Nephron progenitor cell (in vitro differentiated cells): ENCODE measurements at regions not wholly inside any gene's neighbourhood (a gene's known extent, or its start where the extent isn't known, plus 50 kb on each side); places are given as distances from the start of the nearest gene placed in this dataset.

Experiments used
- DNase-seq: peaks from one replicate; pipeline ENCODE4 v3.0.0; 2021
- H3K27ac Mint-ChIP-seq: 2 replicates; pipeline ENCODE4 v1.8.0; 2021; ENCODE audit warnings: mild to moderate bottlenecking, moderate library complexity, mixed read lengths
- H3K27me3 Mint-ChIP-seq: 2 replicates; pipeline ENCODE4 v1.8.0; 2021; ENCODE audit warnings: mild to moderate bottlenecking, low read depth, mixed read lengths; ENCODE audit not compliant: poor library complexity
- H3K36me3 Mint-ChIP-seq: 2 replicates; pipeline ENCODE4 v1.8.0; 2021; ENCODE audit warnings: low read depth, mixed read lengths
- H3K4me1 Mint-ChIP-seq: 2 replicates; pipeline ENCODE4 v1.8.0; 2021; ENCODE audit warnings: mixed read lengths
- H3K4me3 Mint-ChIP-seq: 2 replicates; pipeline ENCODE4 v1.8.0; 2021; ENCODE audit warnings: mild to moderate bottlenecking, moderate library complexity, mixed read lengths
- H3K9me3 Mint-ChIP-seq: 2 replicates; pipeline ENCODE4 v1.8.0; 2021; ENCODE audit warnings: mild to moderate bottlenecking, moderate library complexity, mixed read lengths
- TF ChIP-seq, protein P1 (sequence below): fragments of 200-600 bp; sonication (generic); IDR thresholded peaks from 2 replicates; pipeline ENCODE4 v1.5.0; 2021; ENCODE audit warnings: antibody characterized with exemption

DNA sequence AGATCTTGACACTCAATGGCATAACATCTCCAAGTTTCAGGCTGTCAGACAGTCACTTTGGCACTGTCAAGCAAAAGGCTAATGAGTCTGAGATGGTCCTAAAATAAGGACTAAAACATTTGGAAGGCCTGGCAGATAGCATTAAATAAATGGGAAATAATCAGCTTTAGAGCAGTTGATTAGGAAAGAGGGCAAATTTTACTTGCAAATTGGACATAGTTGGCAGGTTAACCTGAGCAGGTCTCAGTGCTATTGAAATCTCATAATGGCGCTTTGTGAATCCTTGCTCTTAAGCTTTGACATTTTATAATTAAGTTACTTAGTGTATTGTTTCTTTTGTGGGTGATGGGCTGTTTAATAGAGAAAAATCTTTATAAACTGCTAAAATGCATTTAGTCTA is 1003.1 kb upstream of the GBE1 start:
- Mint-ChIP-seq H3K36me3 (no peaks in the 10 kb centered on the region), H3K4me3 (no peak overlapping the region), H3K27me3 (no peaks in the 10 kb centered on the region), H3K27ac (no peak overlapping the region), H3K4me1 (no peaks in the 10 kb centered on the region), H3K9me3 (no peaks in the 10 kb centered on the region)
- TF ChIP-seq, protein P1, sequence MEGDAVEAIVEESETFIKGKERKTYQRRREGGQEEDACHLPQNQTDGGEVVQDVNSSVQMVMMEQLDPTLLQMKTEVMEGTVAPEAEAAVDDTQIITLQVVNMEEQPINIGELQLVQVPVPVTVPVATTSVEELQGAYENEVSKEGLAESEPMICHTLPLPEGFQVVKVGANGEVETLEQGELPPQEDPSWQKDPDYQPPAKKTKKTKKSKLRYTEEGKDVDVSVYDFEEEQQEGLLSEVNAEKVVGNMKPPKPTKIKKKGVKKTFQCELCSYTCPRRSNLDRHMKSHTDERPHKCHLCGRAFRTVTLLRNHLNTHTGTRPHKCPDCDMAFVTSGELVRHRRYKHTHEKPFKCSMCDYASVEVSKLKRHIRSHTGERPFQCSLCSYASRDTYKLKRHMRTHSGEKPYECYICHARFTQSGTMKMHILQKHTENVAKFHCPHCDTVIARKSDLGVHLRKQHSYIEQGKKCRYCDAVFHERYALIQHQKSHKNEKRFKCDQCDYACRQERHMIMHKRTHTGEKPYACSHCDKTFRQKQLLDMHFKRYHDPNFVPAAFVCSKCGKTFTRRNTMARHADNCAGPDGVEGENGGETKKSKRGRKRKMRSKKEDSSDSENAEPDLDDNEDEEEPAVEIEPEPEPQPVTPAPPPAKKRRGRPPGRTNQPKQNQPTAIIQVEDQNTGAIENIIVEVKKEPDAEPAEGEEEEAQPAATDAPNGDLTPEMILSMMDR: no peak
- DNase-seq: no peak

DNA sequence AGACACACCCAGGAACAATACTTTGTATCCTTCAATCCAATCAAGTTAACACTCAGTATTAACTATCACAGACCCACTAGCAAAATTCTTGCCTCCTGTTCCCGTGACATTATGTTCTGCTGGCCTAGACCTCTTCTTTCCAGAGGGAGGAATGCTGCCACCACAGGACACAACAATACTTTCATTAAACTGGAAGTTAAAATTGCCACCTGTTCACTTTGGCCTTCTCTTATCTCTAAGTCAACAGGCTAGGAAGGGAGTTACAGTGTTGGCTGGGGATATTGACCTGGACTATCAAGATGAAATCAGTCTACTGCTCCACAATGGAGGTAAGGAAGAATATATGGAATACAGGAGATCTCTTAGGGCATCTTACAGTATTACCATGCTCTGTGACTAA is 1000.4 kb upstream of the GBE1 start:
- TF ChIP-seq, protein P1: no peak
- Mint-ChIP-seq H3K9me3 (no peaks in the 10 kb centered on the region), H3K4me3 (no peak overlapping the region), H3K36me3 (no peaks in the 10 kb centered on the region), H3K27ac (no peak overlapping the region), H3K27me3 (no peaks in the 10 kb centered on the region), H3K4me1 (no peaks in the 10 kb centered on the region)
- DNase-seq: no peak

DNA sequence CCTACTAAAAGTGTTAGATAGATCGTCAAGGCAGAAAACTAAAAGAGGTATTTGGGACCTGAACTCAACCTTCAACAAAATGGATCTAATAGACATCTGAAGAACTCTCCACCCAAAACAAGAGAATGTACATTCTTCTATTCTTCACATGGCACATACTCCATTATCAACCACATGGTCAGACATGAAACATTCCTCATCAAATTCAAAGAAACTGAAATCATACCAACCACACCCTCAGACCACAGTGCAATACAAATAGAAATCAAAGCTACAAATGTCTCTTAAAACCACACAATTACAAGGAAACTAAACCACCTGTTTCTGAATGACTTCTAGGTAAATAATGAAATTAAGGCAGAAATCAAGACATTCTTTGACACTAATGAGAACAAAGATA is 984.1 kb upstream of the GBE1 start:
- Mint-ChIP-seq H3K36me3 (no peaks in the 10 kb centered on the region), H3K27ac (no peak overlapping the region), H3K4me3 (no peak overlapping the region), H3K9me3 (no peaks in the 10 kb centered on the region), H3K4me1 (no peaks in the 10 kb centered on the region), H3K27me3 (peaks cover 8% of the 10 kb centered on the region)
- DNase-seq: no peak
- TF ChIP-seq, protein P1: no peak

DNA sequence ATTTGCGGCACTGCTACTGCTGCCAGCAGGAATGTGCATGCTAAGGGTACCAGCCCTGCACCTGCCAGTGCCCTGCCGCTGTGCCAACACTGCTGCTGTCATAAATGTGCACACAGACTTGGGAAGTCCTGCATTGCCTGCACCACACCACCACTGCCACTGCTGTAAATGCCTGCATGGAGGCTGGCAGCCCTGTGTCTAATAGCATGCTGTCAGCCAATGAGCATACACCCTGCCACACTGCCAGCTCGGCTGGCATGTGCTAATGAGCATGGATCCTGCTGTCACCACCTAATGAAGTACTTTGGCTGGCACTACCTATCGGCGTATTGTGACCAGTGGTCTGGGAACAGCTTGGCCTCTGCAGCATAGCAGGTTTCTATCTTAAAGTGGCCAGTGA is 981.8 kb upstream of the GBE1 start:
- no peaks in the 10 kb centered on the region for H3K4me1 Mint-ChIP-seq
- H3K9me3 Mint-ChIP-seq: no peaks in the 10 kb centered on the region
- no peaks in the 10 kb centered on the region for H3K36me3 Mint-ChIP-seq
- H3K27ac Mint-ChIP-seq: no peak overlapping the region
- H3K27me3 Mint-ChIP-seq: peaks cover 10% of the 10 kb centered on the region
- no peak for DNase-seq
- TF ChIP-seq, protein P1: no peak
- H3K4me3 Mint-ChIP-seq: no peak overlapping the region

DNA sequence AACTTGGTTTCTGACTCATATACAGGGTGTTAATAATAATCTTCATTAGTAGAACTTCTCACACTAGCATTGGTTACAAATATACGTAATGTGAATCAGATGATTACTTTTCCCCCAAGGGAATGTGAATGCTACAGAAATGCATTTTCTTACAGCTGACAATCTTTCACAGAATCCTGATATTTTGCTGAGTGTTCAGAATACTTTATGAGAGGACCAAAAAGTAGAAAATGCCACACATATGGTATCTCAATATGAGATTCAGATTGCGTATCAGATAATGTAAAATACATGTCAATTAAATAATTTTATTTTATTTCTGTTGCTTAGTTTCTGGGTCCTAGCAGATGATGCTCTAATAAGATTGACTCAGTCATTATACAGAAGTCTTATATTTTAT is 979.9 kb upstream of the GBE1 start:
- DNase-seq: no peak
- Mint-ChIP-seq H3K27me3 (peaks cover 10% of the 10 kb centered on the region), H3K4me3 (no peak overlapping the region), H3K27ac (no peak overlapping the region), H3K36me3 (no peaks in the 10 kb centered on the region), H3K4me1 (no peaks in the 10 kb centered on the region), H3K9me3 (no peaks in the 10 kb centered on the region)
- TF ChIP-seq, protein P1: no peak

DNA sequence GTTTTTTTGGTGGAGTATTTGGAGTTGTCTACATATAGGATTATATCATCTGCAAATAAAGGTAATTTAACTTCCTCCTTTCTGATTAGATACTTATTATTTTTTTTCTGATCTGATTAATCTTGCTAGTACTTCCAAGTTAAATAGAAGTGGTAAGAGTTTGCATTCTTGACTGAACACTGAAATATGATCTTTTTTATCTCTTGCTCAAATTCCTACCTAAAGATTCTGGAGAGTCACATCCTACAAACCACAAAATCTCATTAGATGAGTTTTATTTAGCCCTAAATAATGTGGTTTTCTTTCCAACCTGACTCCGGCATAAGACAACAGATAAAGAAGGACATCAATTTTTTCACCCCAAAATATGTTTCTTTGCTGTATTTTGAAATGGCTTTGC is 977.9 kb upstream of the GBE1 start:
- Mint-ChIP-seq H3K27ac (no peak overlapping the region), H3K4me3 (no peak overlapping the region), H3K36me3 (no peaks in the 10 kb centered on the region), H3K4me1 (no peaks in the 10 kb centered on the region), H3K27me3 (peaks cover 10% of the 10 kb centered on the region), H3K9me3 (no peaks in the 10 kb centered on the region)
- TF ChIP-seq, protein P1: no peak
- DNase-seq: no peak
